ENCODE measurements at regions not wholly inside any gene's neighbourhood (a gene's known extent, or its start where the extent isn't known, plus 50 kb on each side); places are given as distances from the start of the nearest gene placed in this dataset.

GRCh38 chr17:72534776-72535175 lies 414.0 kb downstream of the SOX9 start:
- no peak for TF ChIP-seq MAX (IDR thresholded peaks at IDR 0.05; ENCODE audit: insufficient read depth, insufficient read length)
- no peak for TF ChIP-seq EZH2 (IDR thresholded peaks at IDR 0.05; ENCODE audit: borderline replicate concordance, low read depth, low read length, severe bottlenecking)
- no peak for TF ChIP-seq FOS (IDR thresholded peaks at IDR 0.05; ENCODE audit: borderline replicate concordance, insufficient read depth, low read length)
- TF ChIP-seq GATA2 (IDR thresholded peaks at IDR 0.05; ENCODE audit: insufficient read depth, insufficient read length, low read depth, low read length), result no peak
- TF ChIP-seq JUN (IDR thresholded peaks at IDR 0.05; ENCODE audit: borderline replicate concordance, insufficient read depth, insufficient read length, low read depth), result no peak
- TF ChIP-seq POLR2A (IDR thresholded peaks at IDR 0.05; ENCODE audit: low read depth, low read length), result no peak
- TF ChIP-seq CTCF (IDR thresholded peaks at IDR 0.05; ENCODE audit: extremely low read depth in 1 of 2, insufficient read depth in 1 of 2, low read depth in 1 of 2, low read length in 2 of 2), result no peak
- no peak for TF ChIP-seq MYC (IDR thresholded peaks at IDR 0.05; ENCODE audit: low read depth, low read length)
- TF ChIP-seq POLR2AphosphoS5 (IDR thresholded peaks at IDR 0.05; ENCODE audit: insufficient read depth, low read depth, low read length), result no peak
- H3K79me2 ChIP-seq (ENCODE audit: control insufficient read depth, insufficient read depth, low read length), result no peaks in the 10 kb centered on the region
- ChIA-PET POLR2A (no interaction called here), CTCF (no interaction called here)
- H3K27me3 ChIP-seq (ENCODE audit: control insufficient read depth in 2 of 2, insufficient read depth in 2 of 2, low read length in 2 of 2), result no peaks in the 10 kb centered on the region
- DNase-seq (ENCODE audit: low read depth, low spot score), result no peak
- no peaks in the 10 kb centered on the region for H4K20me1 ChIP-seq (replicated peaks; ENCODE audit: control insufficient read depth, extremely low read depth, insufficient read depth, low read length)
- no peaks in the 10 kb centered on the region for H3K36me3 ChIP-seq (ENCODE audit: control insufficient read depth in 2 of 2, extremely low read depth in 1 of 2, insufficient read depth in 2 of 2, low read length in 2 of 2)
- H3K27ac ChIP-seq (ENCODE audit: insufficient read depth, low read depth, low read length), result no peak overlapping the region
- no peaks in the 10 kb centered on the region for H3K9me1 ChIP-seq (replicated peaks; ENCODE audit: control insufficient read depth, extremely low read depth, insufficient read depth, low read length)
- no TSS peak for BruUV-seq (replicated peaks)
- no peaks in the 10 kb centered on the region for H3K9me3 ChIP-seq (replicated peaks; ENCODE audit: control insufficient read depth, insufficient read depth, low read length)
- no peak overlapping the region for H2AFZ ChIP-seq (ENCODE audit: low read depth, low read length)
- H3K4me3 ChIP-seq (replicated peaks in 1 of 3; ENCODE audit: insufficient read depth in 1 of 3, low read depth in 1 of 3, low read length in 3 of 3), result no peak overlapping the region
- intact Hi-C loops (cut with micrococcal nuclease) (loop anchor here (5.0 kb wide), 1 partner anchor 412 kb away; the partner anchor contains the start of gene SOX9), dilution Hi-C loops (cut with MboI; ENCODE audit: extremely low pct_ligation_motif_present, low sequenced_read_pairs) (no loop called here)
- H3K4me1 ChIP-seq (ENCODE audit: control insufficient read depth, extremely low read depth, insufficient read depth, low read length), result no peaks in the 10 kb centered on the region
- H3K4me2 ChIP-seq (ENCODE audit: insufficient read depth, low read length), result no peak overlapping the region
- no peak overlapping the region for H3K9ac ChIP-seq (replicated peaks; ENCODE audit: extremely low read depth, insufficient read depth, low read length)
- no peak for FAIRE-seq
